Retinal pigment epithelial cell (primary cell): ENCODE measurements at regions not wholly inside any gene's neighbourhood (a gene's known extent, or its start where the extent isn't known, plus 50 kb on each side); places are given as distances from the start of the nearest gene placed in this dataset.
A peak's percentile ranks its signal among the peaks of the same experiment; 100 is the strongest.

ENCODE experiments used
- DNase-seq: peaks from one replicate; pipeline ENCODE4 v3.0.0-alpha.2; 2010; ENCODE audit warnings: low read depth
- H3K4me3 ChIP-seq: 2 replicates; pipeline ENCODE4 v1.5.1; 2011; ENCODE audit warnings: mild to moderate bottlenecking, low read length, control low read depth, moderate library complexity
- TF ChIP-seq, protein P1 (sequence below): conservative IDR thresholded peaks from 2 replicates; pipeline ENCODE4 v1.5.1; 2011; ENCODE audit warnings: low read depth, low read length, control low read depth, inconsistent platforms

DNA sequence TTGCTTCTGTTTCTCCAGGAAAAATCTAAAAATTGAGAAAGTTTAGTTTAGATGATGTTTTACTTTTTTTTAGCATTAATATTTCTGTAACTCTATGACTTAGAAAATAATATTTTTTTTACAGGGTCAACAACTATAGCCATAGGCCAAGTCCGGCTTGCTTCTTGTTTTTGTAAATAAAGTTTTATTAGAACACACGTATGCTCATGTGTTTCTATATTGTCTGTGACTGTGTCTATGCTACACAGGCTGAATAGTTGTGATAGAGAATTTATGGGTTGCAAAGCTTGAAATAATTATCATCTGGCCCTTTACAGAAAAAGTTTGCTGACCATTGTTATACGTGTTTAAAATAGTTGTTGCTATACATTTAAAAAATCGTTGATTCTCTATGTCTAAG is 399.2 kb downstream of the EPM2A start:
- TF ChIP-seq, protein P1, sequence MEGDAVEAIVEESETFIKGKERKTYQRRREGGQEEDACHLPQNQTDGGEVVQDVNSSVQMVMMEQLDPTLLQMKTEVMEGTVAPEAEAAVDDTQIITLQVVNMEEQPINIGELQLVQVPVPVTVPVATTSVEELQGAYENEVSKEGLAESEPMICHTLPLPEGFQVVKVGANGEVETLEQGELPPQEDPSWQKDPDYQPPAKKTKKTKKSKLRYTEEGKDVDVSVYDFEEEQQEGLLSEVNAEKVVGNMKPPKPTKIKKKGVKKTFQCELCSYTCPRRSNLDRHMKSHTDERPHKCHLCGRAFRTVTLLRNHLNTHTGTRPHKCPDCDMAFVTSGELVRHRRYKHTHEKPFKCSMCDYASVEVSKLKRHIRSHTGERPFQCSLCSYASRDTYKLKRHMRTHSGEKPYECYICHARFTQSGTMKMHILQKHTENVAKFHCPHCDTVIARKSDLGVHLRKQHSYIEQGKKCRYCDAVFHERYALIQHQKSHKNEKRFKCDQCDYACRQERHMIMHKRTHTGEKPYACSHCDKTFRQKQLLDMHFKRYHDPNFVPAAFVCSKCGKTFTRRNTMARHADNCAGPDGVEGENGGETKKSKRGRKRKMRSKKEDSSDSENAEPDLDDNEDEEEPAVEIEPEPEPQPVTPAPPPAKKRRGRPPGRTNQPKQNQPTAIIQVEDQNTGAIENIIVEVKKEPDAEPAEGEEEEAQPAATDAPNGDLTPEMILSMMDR = no peak
- DNase-seq = no peak

DNA sequence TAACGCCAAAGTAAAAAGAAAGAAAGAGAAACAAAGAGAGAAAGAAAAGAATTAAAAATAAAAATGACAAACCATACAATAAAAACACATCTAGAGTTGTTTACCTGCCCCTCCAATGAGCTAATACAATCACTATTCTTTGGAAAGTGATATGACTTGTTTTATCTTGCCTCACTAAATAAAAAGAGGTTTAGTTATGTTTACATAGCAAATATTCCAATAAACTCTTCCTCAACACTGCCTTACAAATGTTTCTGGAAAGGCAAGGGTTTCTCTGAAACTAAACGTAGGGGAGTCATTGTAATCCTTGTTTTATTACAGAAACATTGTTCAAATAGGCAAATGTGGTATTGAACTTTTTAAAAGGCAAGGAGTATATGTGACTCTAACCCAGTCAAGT is 396.2 kb downstream of the EPM2A start:
- no peak for DNase-seq
- H3K4me3 ChIP-seq = no peak overlapping the region
- TF ChIP-seq, protein P1 = no peak

More for the DNA sequence above, 399.2 kb downstream of the EPM2A start:
- no peak overlapping the region for H3K4me3 ChIP-seq

DNA sequence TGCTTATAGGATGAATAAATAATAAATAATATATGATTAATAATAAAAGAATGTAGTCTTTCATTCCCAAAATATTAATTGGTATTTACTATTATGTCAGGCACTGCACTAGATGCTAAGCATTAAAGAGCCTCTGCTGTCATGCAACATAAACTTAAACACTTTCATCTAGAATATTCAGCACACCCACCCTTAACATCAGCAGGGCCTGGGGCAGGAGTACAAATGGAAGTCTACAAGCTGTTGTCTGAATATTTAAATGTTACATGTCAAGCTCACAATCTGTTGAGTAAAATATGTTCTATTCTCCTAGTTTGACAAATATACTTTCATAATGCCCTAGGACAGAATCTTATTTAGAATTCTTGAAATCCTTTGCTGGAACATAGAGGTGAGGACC is 395.1 kb downstream of the EPM2A start:
- DNase-seq = no peak
- no peak overlapping the region for H3K4me3 ChIP-seq
- TF ChIP-seq, protein P1 = no peak

DNA sequence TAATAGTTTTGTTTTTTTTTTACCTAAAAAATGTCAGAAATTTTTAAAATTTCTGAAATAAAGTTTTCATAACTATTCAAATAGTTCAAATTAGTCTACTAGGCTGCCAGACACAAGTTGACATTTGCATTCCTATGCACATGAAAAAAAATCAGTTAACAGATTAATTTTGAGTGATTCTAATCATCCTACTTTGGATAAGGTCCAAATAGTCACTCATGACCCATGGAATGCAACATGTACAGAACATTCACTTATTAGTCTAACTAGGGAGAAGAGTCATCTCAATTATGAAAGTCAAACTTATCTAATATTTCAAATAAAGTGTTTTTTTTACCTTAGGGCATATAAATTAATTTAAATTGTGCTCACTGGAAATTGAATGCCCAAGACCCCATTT is 390.2 kb downstream of the EPM2A start:
- TF ChIP-seq, protein P1 = no peak
- peak; percentile 71 for DNase-seq
- no peak overlapping the region for H3K4me3 ChIP-seq

DNA sequence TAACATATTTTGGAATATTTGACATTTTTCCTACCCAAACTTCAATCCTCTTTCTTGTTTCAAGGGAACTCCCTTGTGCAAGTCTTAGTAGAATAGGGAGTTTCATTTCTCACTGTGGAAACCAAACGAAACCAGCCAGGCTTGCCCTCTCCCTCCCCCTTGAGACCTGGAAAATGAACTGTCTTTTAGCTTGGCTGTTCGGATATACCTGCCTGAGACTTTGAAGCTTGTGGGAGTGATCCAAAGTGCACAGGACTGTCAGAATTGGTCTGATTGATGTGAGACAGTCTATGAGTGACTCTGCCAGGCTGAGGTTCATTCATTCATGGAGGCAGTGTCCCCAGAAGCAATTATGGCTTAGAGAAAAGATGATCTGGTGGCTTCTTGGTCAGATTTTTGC is 388.1 kb downstream of the EPM2A start:
- TF ChIP-seq, protein P1 = no peak
- DNase-seq = no peak
- no peak overlapping the region for H3K4me3 ChIP-seq

DNA sequence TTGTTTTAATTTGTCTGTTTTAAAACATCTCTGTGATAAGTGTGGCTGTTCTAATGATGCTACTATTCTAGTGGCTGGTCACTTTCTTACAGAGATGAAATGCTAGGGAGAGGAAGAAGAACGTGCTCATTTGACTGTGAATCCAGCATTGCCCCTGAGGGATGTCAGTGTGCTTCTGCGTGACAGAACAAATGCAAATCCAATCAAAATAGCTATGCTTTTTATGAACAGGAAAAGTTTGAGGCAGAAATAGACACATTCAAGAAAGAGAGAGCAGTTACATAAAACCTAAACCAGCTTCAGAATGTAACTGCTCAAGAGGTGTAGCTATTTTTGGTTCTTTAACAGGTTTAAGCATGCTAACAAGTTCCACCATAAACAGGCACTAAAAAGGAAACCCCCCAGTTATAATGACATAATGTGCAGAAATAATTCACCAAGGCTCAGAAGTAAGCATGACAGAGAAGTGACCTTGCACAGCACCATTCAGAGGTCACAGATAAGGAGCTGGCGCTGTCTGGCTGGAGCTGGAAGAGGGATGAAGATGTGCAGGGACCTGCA is 385.3 kb downstream of the EPM2A start:
- no peak for DNase-seq
- H3K4me3 ChIP-seq = no peak overlapping the region
- TF ChIP-seq, protein P1 = no peak

DNA sequence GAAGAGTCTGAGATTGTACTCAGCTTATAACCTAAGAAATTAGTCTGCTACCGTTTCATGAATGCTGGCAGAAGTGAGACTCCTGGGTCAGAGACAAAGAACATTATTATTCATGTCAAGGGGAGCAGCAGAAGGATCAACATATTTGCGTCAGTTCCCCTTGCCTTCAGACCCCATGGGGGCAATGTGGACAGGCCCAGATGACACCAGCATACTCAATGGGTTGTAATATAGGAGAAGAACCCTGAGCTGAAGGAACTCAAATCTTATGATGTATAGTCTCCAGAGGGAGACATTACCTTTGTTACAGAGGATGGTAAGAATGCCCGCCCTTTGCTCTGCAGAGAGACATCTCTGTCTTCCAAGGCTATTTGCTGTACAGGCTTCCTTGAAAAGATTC is 384.4 kb downstream of the EPM2A start:
- no peak for DNase-seq
- no peak overlapping the region for H3K4me3 ChIP-seq
- TF ChIP-seq, protein P1 = no peak
